D721Med (cell line): ENCODE measurements at regions not wholly inside any gene's neighbourhood (a gene's known extent, or its start where the extent isn't known, plus 50 kb on each side); places are given as distances from the start of the nearest gene placed in this dataset.

Experiments used
- DNase-seq: peaks from one replicate; pipeline ENCODE4 v3.0.0; 2011; ENCODE audit warnings: low spot score; ENCODE audit not compliant: insufficient read length
- FAIRE-seq: peaks from 2 replicates; lab custom pipeline; 2011; peaks lifted over from hg19 to GRCh38; lab: Jason Lieb, UNC
- CTCF ChIP-seq: IDR thresholded peaks from 2 replicates; pipeline ENCODE4 v1.5.1; 2012; ENCODE audit warnings: mild to moderate bottlenecking, control low read depth; ENCODE audit not compliant: insufficient read depth; ENCODE audit errors: missing control alignments

GRCh38 chr10:52551046-52551445 lies 221.5 kb downstream of the MBL2 start:
- no peak for TF ChIP-seq CTCF
- no peak for FAIRE-seq

GRCh38 chr10:52558090-52558489 lies 214.5 kb downstream of the MBL2 start:
- FAIRE-seq = no peak
- no peak for DNase-seq
- TF ChIP-seq CTCF = no peak

More at GRCh38 chr10:52551046-52551445, 221.5 kb downstream of the MBL2 start:
- DNase-seq = no peak

- TF ChIP-seq CTCF = no peak
- DNase-seq (no peak), FAIRE-seq (no peak)
Observed at GRCh38 chr10:52561322-52561721, 211.3 kb downstream of the MBL2 start.

GRCh38 chr10:52563360-52563759 lies 209.2 kb downstream of the MBL2 start:
- no peak for TF ChIP-seq CTCF
- FAIRE-seq (no peak), DNase-seq (no peak)

- TF ChIP-seq CTCF = peak; percentile 11
- no peak for FAIRE-seq
- no peak for DNase-seq
Observed at GRCh38 chr10:52566471-52567246, 205.9 kb downstream of the MBL2 start.

GRCh38 chr10:52567247-52567580 lies 205.4 kb downstream of the MBL2 start:
- TF ChIP-seq CTCF = no peak
- FAIRE-seq = no peak
- no peak for DNase-seq

GRCh38 chr10:52568309-52568708 lies 204.3 kb downstream of the MBL2 start:
- no peak for TF ChIP-seq CTCF
- FAIRE-seq (no peak), DNase-seq (no peak)
